BE2C (cell line): ENCODE measurements at regions not wholly inside any gene's neighbourhood (a gene's known extent, or its start where the extent isn't known, plus 50 kb on each side); places are given as distances from the start of the nearest gene placed in this dataset.

Experiments
- DNase-seq: peaks from one replicate; pipeline ENCODE4 v3.0.0-alpha.2; 2020
- H3K27me3 ChIP-seq: fragments of 250-450 bp; sonication (Bioruptor Pico); 2 replicates; pipeline ENCODE4 v1.5.1; 2020; ENCODE audit warnings: mild to moderate bottlenecking
- H3K36me3 ChIP-seq: fragments of 250-450 bp; sonication (Bioruptor Pico); 2 replicates; pipeline ENCODE4 v1.5.1; 2020; ENCODE audit warnings: mild to moderate bottlenecking
- H3K4me1 ChIP-seq: fragments of 250-450 bp; sonication (Bioruptor Pico); 2 replicates; pipeline ENCODE4 v1.5.1; 2020
- H3K4me3 ChIP-seq: 2 replicates; pipeline ENCODE4 v1.5.1; 2011; ENCODE audit warnings: low read depth, low read length
- H3K9me3 ChIP-seq: fragments of 250-450 bp; sonication (Bioruptor Pico); 2 replicates; pipeline ENCODE4 v1.5.1; 2020
- TF ChIP-seq, protein P1 (sequence below): IDR thresholded peaks from 2 replicates; pipeline ENCODE4 v1.5.1; 2012; ENCODE audit warnings: mild to moderate bottlenecking, low read depth, low read length

DNA sequence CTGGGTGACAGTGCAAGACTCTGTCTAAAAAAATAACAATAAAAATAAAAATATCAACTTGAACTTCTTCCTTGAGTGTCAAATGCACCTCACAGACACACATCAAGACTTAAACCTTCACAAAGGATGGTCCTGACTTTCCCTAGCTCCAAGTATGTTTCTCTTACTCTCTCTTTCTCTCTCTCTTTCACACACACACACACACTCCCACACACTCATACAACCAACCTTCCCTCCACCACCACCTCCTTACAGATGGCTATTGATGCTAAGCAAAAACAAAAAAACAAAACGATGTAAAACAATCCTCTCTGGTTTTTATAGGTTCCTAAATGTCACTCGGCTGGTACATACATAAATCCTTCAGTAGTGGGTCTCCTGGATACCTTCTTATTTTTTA is 67.4 kb upstream of the ACVR2A start:
- Histone ChIP-seq H3K36me3 (no peaks in the 10 kb centered on the region), H3K27me3 (no peaks in the 10 kb centered on the region), H3K4me3 (no peak overlapping the region), H3K4me1 (no peaks in the 10 kb centered on the region), H3K9me3 (no peaks in the 10 kb centered on the region)
- DNase-seq = no peak
- TF ChIP-seq, protein P1, sequence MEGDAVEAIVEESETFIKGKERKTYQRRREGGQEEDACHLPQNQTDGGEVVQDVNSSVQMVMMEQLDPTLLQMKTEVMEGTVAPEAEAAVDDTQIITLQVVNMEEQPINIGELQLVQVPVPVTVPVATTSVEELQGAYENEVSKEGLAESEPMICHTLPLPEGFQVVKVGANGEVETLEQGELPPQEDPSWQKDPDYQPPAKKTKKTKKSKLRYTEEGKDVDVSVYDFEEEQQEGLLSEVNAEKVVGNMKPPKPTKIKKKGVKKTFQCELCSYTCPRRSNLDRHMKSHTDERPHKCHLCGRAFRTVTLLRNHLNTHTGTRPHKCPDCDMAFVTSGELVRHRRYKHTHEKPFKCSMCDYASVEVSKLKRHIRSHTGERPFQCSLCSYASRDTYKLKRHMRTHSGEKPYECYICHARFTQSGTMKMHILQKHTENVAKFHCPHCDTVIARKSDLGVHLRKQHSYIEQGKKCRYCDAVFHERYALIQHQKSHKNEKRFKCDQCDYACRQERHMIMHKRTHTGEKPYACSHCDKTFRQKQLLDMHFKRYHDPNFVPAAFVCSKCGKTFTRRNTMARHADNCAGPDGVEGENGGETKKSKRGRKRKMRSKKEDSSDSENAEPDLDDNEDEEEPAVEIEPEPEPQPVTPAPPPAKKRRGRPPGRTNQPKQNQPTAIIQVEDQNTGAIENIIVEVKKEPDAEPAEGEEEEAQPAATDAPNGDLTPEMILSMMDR = no peak

DNA sequence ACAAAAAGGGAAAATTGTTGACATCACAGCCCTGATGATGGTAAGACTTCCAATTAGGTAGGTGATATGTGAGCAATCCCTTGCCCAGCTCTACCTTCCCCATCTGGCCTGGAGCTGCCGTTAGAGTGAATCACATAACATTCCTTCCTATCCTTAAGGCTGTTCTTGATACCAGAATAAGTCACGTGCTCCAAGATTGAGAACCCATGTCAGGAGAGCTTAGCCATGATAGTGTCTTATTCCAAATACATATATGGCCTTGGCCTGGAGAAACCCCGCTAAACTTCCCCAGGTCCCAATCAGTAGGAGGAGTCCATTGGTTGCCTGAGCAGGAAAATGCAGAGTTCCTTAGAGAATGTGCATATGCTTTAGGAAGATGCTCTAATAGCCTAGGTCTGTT is 70.0 kb upstream of the ACVR2A start:
- Histone ChIP-seq H3K36me3 (no peaks in the 10 kb centered on the region), H3K4me3 (no peak overlapping the region), H3K4me1 (no peaks in the 10 kb centered on the region), H3K9me3 (no peaks in the 10 kb centered on the region), H3K27me3 (no peaks in the 10 kb centered on the region)
- DNase-seq = no peak
- TF ChIP-seq, protein P1 = no peak

DNA sequence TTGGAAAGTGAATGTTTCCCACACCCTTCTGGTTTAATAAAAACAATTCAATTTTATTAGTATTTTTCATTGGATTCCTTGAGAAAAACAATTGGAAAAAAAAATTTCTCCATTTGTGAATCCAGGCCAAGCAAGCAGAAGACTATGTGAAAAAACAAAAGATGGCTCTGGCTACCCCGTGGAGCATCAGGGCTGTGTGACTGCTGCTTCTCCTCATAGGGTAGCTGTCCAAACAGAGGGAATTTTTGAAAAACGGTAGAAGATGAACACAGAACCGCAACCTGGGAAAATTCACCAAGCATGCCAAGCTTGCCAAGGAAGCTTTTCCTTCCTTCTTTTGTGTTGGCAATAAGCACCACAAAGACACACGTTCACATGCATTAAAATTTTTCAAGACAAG is 71.3 kb upstream of the ACVR2A start:
- H3K4me1 ChIP-seq = no peaks in the 10 kb centered on the region
- no peak overlapping the region for H3K4me3 ChIP-seq
- TF ChIP-seq, protein P1 = no peak
- no peaks in the 10 kb centered on the region for H3K9me3 ChIP-seq
- H3K36me3 ChIP-seq = no peaks in the 10 kb centered on the region
- DNase-seq = no peak
- H3K27me3 ChIP-seq = no peaks in the 10 kb centered on the region

DNA sequence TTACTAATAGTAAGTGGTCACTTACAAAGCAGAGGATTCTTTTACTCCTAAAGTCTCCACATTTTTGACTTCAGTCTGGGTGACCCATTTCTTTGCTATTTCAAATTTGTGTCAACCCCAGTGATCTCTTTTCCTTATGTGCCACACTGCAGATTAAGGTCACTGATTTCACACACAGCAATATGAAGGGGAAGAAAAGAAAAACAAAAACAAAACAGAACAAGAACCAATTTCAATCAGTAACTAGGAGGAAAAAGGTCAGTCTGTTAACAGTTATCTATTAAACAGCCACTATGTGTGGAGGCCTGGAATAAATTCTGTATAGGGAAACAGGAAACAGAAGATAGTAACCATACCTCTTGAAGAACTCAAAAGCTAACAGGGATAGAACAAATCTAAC is 72.0 kb upstream of the ACVR2A start:
- H3K4me3 ChIP-seq = no peak overlapping the region
- H3K9me3 ChIP-seq = no peaks in the 10 kb centered on the region
- TF ChIP-seq, protein P1 = no peak
- DNase-seq = no peak
- no peaks in the 10 kb centered on the region for H3K4me1 ChIP-seq
- H3K36me3 ChIP-seq = no peaks in the 10 kb centered on the region
- no peaks in the 10 kb centered on the region for H3K27me3 ChIP-seq

DNA sequence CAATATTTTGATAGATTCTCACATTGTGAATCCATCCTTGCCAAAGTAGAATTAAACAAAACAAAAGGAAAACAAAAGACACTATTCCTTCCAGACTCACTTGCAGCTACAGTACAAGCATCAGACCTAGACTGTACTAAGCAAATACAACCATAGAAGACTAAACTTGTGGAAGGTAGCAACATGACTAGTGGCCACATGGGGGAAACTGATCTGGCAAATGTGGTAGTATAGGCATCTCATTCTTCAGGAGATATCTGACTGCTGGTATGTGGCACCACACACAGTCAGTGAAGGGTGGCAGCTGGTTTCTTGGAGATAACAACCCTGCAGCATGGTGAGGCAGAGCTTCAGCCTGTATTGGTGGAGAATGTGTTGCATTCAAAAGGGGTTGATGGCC is 81.0 kb upstream of the ACVR2A start:
- TF ChIP-seq, protein P1 = no peak
- no peaks in the 10 kb centered on the region for H3K36me3 ChIP-seq
- H3K4me3 ChIP-seq = no peak overlapping the region
- no peak for DNase-seq
- H3K9me3 ChIP-seq = no peaks in the 10 kb centered on the region
- no peaks in the 10 kb centered on the region for H3K27me3 ChIP-seq
- H3K4me1 ChIP-seq = no peaks in the 10 kb centered on the region

DNA sequence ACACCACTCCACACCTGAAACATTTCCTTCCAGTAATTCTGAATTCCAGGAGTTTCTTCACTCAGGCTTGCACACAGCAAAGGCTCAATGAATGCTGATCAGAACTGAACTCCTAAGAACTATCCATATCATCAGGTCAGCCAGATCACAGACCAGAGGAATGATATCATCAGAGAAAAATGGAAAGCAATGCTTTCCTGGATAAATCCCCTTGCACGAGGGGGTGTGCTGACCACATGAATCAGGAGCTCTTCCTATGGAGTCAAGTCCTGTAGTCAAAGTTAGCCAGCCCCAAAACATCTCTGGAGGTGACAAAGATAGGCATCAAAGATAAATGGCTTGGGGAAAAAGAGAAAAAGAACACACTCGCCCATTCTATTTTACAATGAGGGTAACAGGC is 83.8 kb upstream of the ACVR2A start:
- no peaks in the 10 kb centered on the region for H3K9me3 ChIP-seq
- no peak for DNase-seq
- no peaks in the 10 kb centered on the region for H3K4me1 ChIP-seq
- no peak overlapping the region for H3K4me3 ChIP-seq
- no peaks in the 10 kb centered on the region for H3K27me3 ChIP-seq
- TF ChIP-seq, protein P1 = no peak
- no peaks in the 10 kb centered on the region for H3K36me3 ChIP-seq
